RWPE1 (cell line): ENCODE measurements at regions not wholly inside any gene's neighbourhood (a gene's known extent, or its start where the extent isn't known, plus 50 kb on each side); places are given as distances from the start of the nearest gene placed in this dataset.

Experiments used
- CTCF ChIA-PET: fragments of 350-600 bp; sonication (Branson Sonifier 250); formaldehyde crosslinking; extraction: SDS; loops from one replicate; lab custom pipeline; 2021; lab: Yijun Ruan, JAX
- POLR2A ChIA-PET: fragments of 400-600 bp; formaldehyde crosslinking; extraction: SDS; loops from one replicate; lab custom pipeline; 2020; ENCODE audit warnings: antibody characterized with exemption; ENCODE audit not compliant: low non-redundant PET; lab: Yijun Ruan, JAX
- DNase-seq: peaks from one replicate; pipeline ENCODE4 v3.0.0; 2012; ENCODE audit warnings: low spot score
- H3K27ac ChIP-seq: fragments of 450-650 bp; 2 replicates; pipeline ENCODE4 v1.5.1; 2017
- CTCF ChIP-seq: fragments of 450-650 bp; conservative IDR thresholded peaks from 2 replicates; pipeline ENCODE4 v1.5.1; 2017; ENCODE audit warnings: low read depth, mild to moderate bottlenecking

DNA sequence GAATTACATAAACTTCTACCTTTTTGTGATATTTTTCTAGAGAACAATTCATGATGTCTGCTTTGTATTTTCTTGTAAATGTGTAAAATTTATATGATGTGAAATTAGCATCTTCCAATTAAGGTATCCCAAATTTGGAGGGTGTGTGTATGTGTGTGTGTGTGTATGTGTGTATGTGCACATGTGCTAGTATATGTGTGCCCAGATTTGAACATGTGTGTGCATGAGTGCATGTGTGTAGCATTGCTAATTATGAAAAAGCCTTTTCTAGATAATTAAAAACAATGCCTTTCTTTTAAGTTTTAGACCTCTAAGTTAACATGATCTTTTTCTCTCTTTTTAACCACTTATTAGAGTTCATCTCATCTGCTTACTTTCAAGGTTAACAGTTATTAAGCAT is 208.0 kb upstream of the SPOPL start:
- no peak for TF ChIP-seq CTCF
- ChIA-PET CTCF (no interaction called here), POLR2A (no interaction called here)
- DNase-seq: no peak
- H3K27ac ChIP-seq: no peak overlapping the region

GRCh38 chr2:138294451-138294850 is 207.1 kb upstream of the SPOPL start:
- no peak for TF ChIP-seq CTCF
- POLR2A ChIA-PET: no interaction called here
- CTCF ChIA-PET: no interaction called here
- no peak overlapping the region for H3K27ac ChIP-seq
- peak; percentile 60 for DNase-seq

DNA sequence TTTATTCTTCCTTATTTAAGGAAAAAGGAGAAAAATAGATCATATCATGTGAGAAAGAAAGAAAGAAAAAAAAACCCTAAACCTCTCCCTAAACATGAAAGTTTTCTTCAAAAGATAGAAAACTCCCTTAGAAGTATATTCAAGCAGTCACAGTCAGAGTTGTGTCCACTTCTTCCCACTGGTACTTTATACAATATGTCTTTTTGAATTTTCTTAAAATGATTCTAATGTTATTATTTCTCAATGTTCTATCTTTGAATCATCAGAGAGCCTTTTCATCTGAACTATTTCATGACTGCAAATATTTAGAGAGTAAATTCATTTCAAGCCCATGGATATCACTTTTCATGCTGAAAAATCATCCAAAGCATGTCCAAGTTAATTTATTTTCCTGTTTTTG is 205.2 kb upstream of the SPOPL start:
- TF ChIP-seq CTCF: no peak
- ChIA-PET CTCF (no interaction called here), POLR2A (no interaction called here)
- H3K27ac ChIP-seq: no peak overlapping the region
- DNase-seq: no peak

- no peak overlapping the region for H3K27ac ChIP-seq
- no peak for TF ChIP-seq CTCF
- CTCF ChIA-PET: no interaction called here
- POLR2A ChIA-PET: no interaction called here
- no peak for DNase-seq
Measured at GRCh38 chr2:138298120-138298814, 203.3 kb upstream of the SPOPL start.

- DNase-seq: no peak
- CTCF ChIA-PET: no interaction called here
- POLR2A ChIA-PET: no interaction called here
- TF ChIP-seq CTCF: no peak
- no peak overlapping the region for H3K27ac ChIP-seq
Measured at GRCh38 chr2:138298900-138299299, 202.7 kb upstream of the SPOPL start.

- ChIA-PET POLR2A (no interaction called here), CTCF (no interaction called here)
- no peak overlapping the region for H3K27ac ChIP-seq
Measured at GRCh38 chr2:138306626-138307025, 194.9 kb upstream of the SPOPL start.

More at GRCh38 chr2:138306626-138307025, 194.9 kb upstream of the SPOPL start:
- TF ChIP-seq CTCF: no peak
- DNase-seq: no peak
